Endodermal cell (in vitro differentiated cells): ENCODE measurements at regions not wholly inside any gene's neighbourhood (a gene's known extent, or its start where the extent isn't known, plus 50 kb on each side); places are given as distances from the start of the nearest gene placed in this dataset.

ENCODE experiments used
- DNase-seq: peaks from one replicate; pipeline ENCODE4 v3.0.0-alpha.2; 2017
- H3K27ac ChIP-seq: 2 replicates; pipeline ENCODE4 v1.5.1; 2013; ENCODE audit warnings: mild to moderate bottlenecking, low read depth, low read length, moderate library complexity
- H3K27me3 ChIP-seq: 2 replicates; pipeline ENCODE4 v1.6.1; 2013; ENCODE audit warnings: mild to moderate bottlenecking, low read length, moderate library complexity; ENCODE audit not compliant: insufficient read depth, control insufficient read depth, poor library complexity, severe bottlenecking
- H3K36me3 ChIP-seq: 2 replicates; pipeline ENCODE4 v1.7.0; 2013; ENCODE audit warnings: mild to moderate bottlenecking, low read length, moderate library complexity; ENCODE audit not compliant: control insufficient read depth, insufficient read depth
- H3K4me1 ChIP-seq: one replicate; pipeline ENCODE4 v1.7.0; 2013; ENCODE audit warnings: low read length; ENCODE audit not compliant: control insufficient read depth, insufficient read depth
- H3K4me3 ChIP-seq: 2 replicates; pipeline ENCODE4 v1.5.1; 2013; ENCODE audit warnings: mild to moderate bottlenecking, low read length, moderate library complexity
- H3K9ac ChIP-seq: 2 replicates; pipeline ENCODE4 v1.6.1; 2013; ENCODE audit warnings: mild to moderate bottlenecking, low read length, moderate library complexity; ENCODE audit not compliant: poor library complexity, severe bottlenecking; ENCODE audit errors: extremely low read depth
- H3K9me3 ChIP-seq: 2 replicates; pipeline ENCODE4 v1.6.1; 2013; ENCODE audit warnings: mild to moderate bottlenecking, low read length, moderate library complexity; ENCODE audit not compliant: control insufficient read depth
- H3K27ac Mint-ChIP-seq: 2 replicates; pipeline ENCODE4 v1.8.0; 2020; ENCODE audit warnings: mixed read lengths
- H3K27me3 Mint-ChIP-seq: 2 replicates; pipeline ENCODE4 v1.8.0; 2021; ENCODE audit warnings: mild to moderate bottlenecking, mixed read lengths; ENCODE audit not compliant: insufficient read depth
- H3K36me3 Mint-ChIP-seq: 2 replicates; pipeline ENCODE4 v1.8.0; 2020; ENCODE audit warnings: low read depth, mixed read lengths
- H3K4me1 Mint-ChIP-seq: 2 replicates; pipeline ENCODE4 v1.8.0; 2020; ENCODE audit warnings: mixed read lengths
- H3K4me3 Mint-ChIP-seq: 2 replicates; pipeline ENCODE4 v1.8.0; 2020; ENCODE audit warnings: mild to moderate bottlenecking, moderate library complexity, mixed read lengths
- H3K9me3 Mint-ChIP-seq: 2 replicates; pipeline ENCODE4 v1.8.0; 2020; ENCODE audit warnings: mild to moderate bottlenecking, mixed read lengths
- WGBS, 2 experiments: methylation state at CpG; one replicate each; pipeline versions ENCODE4 v1.1.5 to v1.1.7; 2013; ENCODE audit warnings: missing lambda C conversion rate in 2 of 2, mixed read lengths in 1 of 2; ENCODE audit not compliant: insufficient coverage in 1 of 2, insufficient read length in 1 of 2; 5-methylcytosine and 5-hydroxymethylcytosine counted together
- TF ChIP-seq, protein P1 (sequence below): fragments of 200-600 bp; sonication (generic); conservative IDR thresholded peaks from 2 replicates; pipeline ENCODE4 v1.5.0; 2021; ENCODE audit warnings: antibody characterized with exemption, mild to moderate bottlenecking

- no peak overlapping the region for H3K4me3 ChIP-seq
- no peaks in the 10 kb centered on the region for H3K36me3 ChIP-seq
- Mint-ChIP-seq H3K9me3 (peaks cover 2% of the 10 kb centered on the region), H3K27me3 (peaks cover 27% of the 10 kb centered on the region), H3K27ac (no peak overlapping the region), H3K36me3 (no peaks in the 10 kb centered on the region), H3K4me3 (no peak overlapping the region), H3K4me1 (peaks cover 22% of the 10 kb centered on the region)
- TF ChIP-seq, protein P1, sequence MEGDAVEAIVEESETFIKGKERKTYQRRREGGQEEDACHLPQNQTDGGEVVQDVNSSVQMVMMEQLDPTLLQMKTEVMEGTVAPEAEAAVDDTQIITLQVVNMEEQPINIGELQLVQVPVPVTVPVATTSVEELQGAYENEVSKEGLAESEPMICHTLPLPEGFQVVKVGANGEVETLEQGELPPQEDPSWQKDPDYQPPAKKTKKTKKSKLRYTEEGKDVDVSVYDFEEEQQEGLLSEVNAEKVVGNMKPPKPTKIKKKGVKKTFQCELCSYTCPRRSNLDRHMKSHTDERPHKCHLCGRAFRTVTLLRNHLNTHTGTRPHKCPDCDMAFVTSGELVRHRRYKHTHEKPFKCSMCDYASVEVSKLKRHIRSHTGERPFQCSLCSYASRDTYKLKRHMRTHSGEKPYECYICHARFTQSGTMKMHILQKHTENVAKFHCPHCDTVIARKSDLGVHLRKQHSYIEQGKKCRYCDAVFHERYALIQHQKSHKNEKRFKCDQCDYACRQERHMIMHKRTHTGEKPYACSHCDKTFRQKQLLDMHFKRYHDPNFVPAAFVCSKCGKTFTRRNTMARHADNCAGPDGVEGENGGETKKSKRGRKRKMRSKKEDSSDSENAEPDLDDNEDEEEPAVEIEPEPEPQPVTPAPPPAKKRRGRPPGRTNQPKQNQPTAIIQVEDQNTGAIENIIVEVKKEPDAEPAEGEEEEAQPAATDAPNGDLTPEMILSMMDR, result no peak
- H3K4me1 ChIP-seq, result no peaks in the 10 kb centered on the region
- H3K27me3 ChIP-seq, result no peaks in the 10 kb centered on the region
- peaks cover 7% of the 10 kb centered on the region for H3K9me3 ChIP-seq
- H3K9ac ChIP-seq, result no peak overlapping the region
- 94% methylated on average over 7 of the region's 7 CpGs for WGBS, 2 experiments
- peak overlapping the region; percentile 49 for H3K27ac ChIP-seq
- DNase-seq, result no peak
Measured at GRCh38 chr22:27574002-27574366, 227.6 kb downstream of the MN1 start.

GRCh38 chr22:27574651-27575050 lies 226.9 kb downstream of the MN1 start:
- Histone ChIP-seq H3K27me3 (no peaks in the 10 kb centered on the region), H3K9me3 (peaks cover 7% of the 10 kb centered on the region), H3K4me1 (no peaks in the 10 kb centered on the region), H3K36me3 (no peaks in the 10 kb centered on the region), H3K4me3 (no peak overlapping the region), H3K27ac (no peak overlapping the region), H3K9ac (no peak overlapping the region)
- H3K27me3 Mint-ChIP-seq, result peaks cover 26% of the 10 kb centered on the region
- no peak for DNase-seq
- no peak overlapping the region for H3K4me3 Mint-ChIP-seq
- H3K27ac Mint-ChIP-seq, result no peak overlapping the region
- peaks cover 2% of the 10 kb centered on the region for H3K9me3 Mint-ChIP-seq
- 91 to 95% methylated on average over 8 to 9 of the region's 9 CpGs for WGBS, 2 experiments
- H3K36me3 Mint-ChIP-seq, result no peaks in the 10 kb centered on the region
- TF ChIP-seq, protein P1, result no peak
- H3K4me1 Mint-ChIP-seq, result peaks cover 22% of the 10 kb centered on the region

DNA sequence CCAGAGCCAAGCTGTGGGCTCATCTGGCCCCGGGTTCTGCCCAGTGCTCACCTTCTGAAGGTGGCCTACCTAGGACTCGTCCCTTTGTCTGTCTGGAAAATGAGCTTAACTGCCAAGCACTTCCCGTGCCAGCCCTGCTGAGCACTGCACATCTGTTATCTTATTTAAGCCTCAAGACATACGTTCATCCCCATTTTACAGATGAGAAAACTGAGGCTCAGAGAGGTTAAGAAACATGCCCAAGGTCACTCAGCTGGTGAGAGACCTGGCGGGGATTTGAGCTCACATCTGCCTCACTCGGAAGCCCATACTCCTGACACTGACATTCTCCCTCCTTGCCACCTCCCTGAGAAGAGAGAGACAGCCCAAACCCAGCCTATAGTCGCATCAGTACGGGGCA lies 226.2 kb downstream of the MN1 start:
- H3K27ac Mint-ChIP-seq, result no peak overlapping the region
- H3K27me3 Mint-ChIP-seq, result peaks cover 25% of the 10 kb centered on the region
- no peaks in the 10 kb centered on the region for H3K36me3 Mint-ChIP-seq
- DNase-seq, result no peak
- TF ChIP-seq, protein P1, result no peak
- no peak overlapping the region for H3K4me3 Mint-ChIP-seq
- Histone ChIP-seq H3K9ac (no peak overlapping the region), H3K4me3 (no peak overlapping the region), H3K4me1 (no peaks in the 10 kb centered on the region), H3K27me3 (no peaks in the 10 kb centered on the region), H3K27ac (peak overlapping the region; percentile 4), H3K36me3 (no peaks in the 10 kb centered on the region), H3K9me3 (peaks cover 7% of the 10 kb centered on the region)
- H3K9me3 Mint-ChIP-seq, result peaks cover 2% of the 10 kb centered on the region
- WGBS, 2 experiments, result 87 to 92% methylated on average over 7 to 8 of the region's 8 CpGs
- H3K4me1 Mint-ChIP-seq, result peaks cover 22% of the 10 kb centered on the region
